Progenitor cell of endocrine pancreas (in vitro differentiated cells): ENCODE measurements at regions not wholly inside any gene's neighbourhood (a gene's known extent, or its start where the extent isn't known, plus 50 kb on each side); places are given as distances from the start of the nearest gene placed in this dataset.
A peak's percentile ranks its signal among the peaks of the same experiment; 100 is the strongest.

Experiments
- DNase-seq: peaks from one replicate; pipeline ENCODE4 v3.0.0; 2021; ENCODE audit warnings: low spot score; ENCODE audit not compliant: unreplicated experiment
- H3K27ac Mint-ChIP-seq: 2 replicates; pipeline ENCODE4 v1.8.0; 2021; ENCODE audit warnings: mild to moderate bottlenecking, moderate library complexity, mixed read lengths
- H3K27me3 Mint-ChIP-seq: 2 replicates; pipeline ENCODE4 v1.8.0; 2021; ENCODE audit warnings: mixed read lengths
- H3K36me3 Mint-ChIP-seq: 2 replicates; pipeline ENCODE4 v1.8.0; 2022; ENCODE audit warnings: mixed read lengths; ENCODE audit not compliant: insufficient read depth
- H3K4me1 Mint-ChIP-seq: 2 replicates; pipeline ENCODE4 v1.8.0; 2021; ENCODE audit warnings: low read depth, mixed read lengths
- H3K4me3 Mint-ChIP-seq: 2 replicates; pipeline ENCODE4 v1.8.0; 2021; ENCODE audit warnings: low read depth, mild to moderate bottlenecking, moderate library complexity, mixed read lengths
- H3K9me3 Mint-ChIP-seq: 2 replicates; pipeline ENCODE4 v1.8.0; 2021; ENCODE audit warnings: low read depth, mixed read lengths
- CTCF ChIP-seq: fragments of 200-600 bp; sonication (generic); IDR thresholded peaks from one replicate; pipeline ENCODE4 v1.5.0; 2021; ENCODE audit warnings: antibody characterized with exemption, mild to moderate bottlenecking; ENCODE audit not compliant: unreplicated experiment

DNA sequence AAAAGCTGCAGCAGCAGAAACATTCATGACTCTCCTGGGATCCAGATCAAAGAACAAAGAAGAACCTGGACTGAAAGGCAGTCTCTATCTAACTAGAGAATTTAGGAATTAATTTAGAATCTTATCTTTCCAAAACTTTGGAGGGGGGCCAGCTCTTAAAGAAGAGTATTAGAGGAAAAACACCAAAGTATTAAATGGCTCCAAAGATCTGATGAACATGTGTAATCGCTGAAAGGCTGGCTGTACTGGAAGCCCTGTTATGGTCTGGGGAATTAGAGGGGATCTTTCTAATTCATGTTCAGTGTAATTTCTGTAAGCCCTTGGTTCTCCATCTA lies 316.8 kb downstream of the CWC27 start:
- H3K9me3 Mint-ChIP-seq, result no peaks in the 10 kb centered on the region
- H3K4me1 Mint-ChIP-seq, result peaks cover 18% of the 10 kb centered on the region
- no peak overlapping the region for H3K27ac Mint-ChIP-seq
- no peaks in the 10 kb centered on the region for H3K27me3 Mint-ChIP-seq
- DNase-seq, result no peak
- H3K36me3 Mint-ChIP-seq, result no peaks in the 10 kb centered on the region
- no peak overlapping the region for H3K4me3 Mint-ChIP-seq
- no peak for TF ChIP-seq CTCF

DNA sequence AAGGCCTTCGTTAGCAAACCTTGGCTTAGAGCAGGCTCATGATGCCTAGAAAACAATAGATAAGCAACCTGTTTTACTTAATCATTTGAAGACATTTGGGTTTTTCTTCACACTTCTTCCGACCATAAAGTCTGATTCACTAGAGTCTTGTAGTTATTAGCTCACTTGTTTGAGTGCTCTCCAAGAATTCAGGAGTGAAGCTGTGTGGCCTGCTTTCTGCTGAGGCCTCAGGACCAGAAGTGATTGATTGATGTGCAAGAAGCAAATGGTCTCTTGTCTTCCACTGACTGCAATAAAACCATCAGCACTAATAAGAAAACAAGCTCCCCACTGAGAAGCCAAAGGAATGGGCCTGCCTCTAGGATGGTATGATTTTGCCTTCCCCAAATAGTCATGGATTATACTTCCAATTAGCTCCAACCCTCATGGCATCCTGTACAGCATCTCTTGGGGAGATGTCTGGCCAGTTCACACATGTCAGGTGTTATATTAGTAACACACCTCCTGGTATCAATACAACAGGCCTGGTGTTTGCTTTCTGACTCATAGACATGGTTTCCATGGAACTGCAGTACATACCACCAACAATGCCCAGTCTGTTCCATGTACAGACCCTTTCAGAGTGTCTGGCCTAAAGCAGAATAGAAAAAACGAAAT lies 317.6 kb downstream of the CWC27 start:
- TF ChIP-seq CTCF, result no peak
- H3K4me3 Mint-ChIP-seq, result no peak overlapping the region

DNA sequence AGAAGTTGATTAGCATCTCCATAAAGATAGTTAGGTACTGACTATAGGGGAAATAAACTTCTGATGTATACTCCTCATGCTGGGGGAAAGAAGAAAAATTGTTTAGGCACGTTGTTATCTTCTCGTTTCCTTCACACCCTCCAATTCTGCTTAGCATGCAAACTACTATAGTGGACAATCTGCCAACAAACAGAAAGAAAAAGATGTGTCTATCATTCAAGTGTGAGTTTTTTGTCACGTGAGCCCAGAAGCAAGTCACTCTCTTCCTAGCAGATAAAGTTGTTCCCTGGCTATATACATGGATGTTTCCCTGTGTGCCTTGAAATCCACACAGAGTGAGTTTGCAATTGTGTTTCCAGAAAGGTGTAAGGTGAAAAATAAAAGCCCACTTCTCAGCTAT lies 318.4 kb downstream of the CWC27 start:
- no peak for DNase-seq
- no peaks in the 10 kb centered on the region for H3K9me3 Mint-ChIP-seq
- H3K4me3 Mint-ChIP-seq, result no peak overlapping the region
- H3K27ac Mint-ChIP-seq, result no peak overlapping the region
- H3K36me3 Mint-ChIP-seq, result no peaks in the 10 kb centered on the region
- H3K4me1 Mint-ChIP-seq, result peaks cover 16% of the 10 kb centered on the region
- no peak for TF ChIP-seq CTCF
- no peaks in the 10 kb centered on the region for H3K27me3 Mint-ChIP-seq

More for the DNA sequence above, 317.6 kb downstream of the CWC27 start:
- H3K4me1 Mint-ChIP-seq, result peaks cover 16% of the 10 kb centered on the region
- no peaks in the 10 kb centered on the region for H3K27me3 Mint-ChIP-seq
- no peak for DNase-seq
- H3K36me3 Mint-ChIP-seq, result no peaks in the 10 kb centered on the region
- peak overlapping the region; percentile 87 for H3K27ac Mint-ChIP-seq
- no peaks in the 10 kb centered on the region for H3K9me3 Mint-ChIP-seq

- DNase-seq, result no peak
- H3K27ac Mint-ChIP-seq, result no peak overlapping the region
- H3K27me3 Mint-ChIP-seq, result no peaks in the 10 kb centered on the region
- no peak for TF ChIP-seq CTCF
- peaks cover 2% of the 10 kb centered on the region for H3K4me1 Mint-ChIP-seq
- H3K9me3 Mint-ChIP-seq, result no peaks in the 10 kb centered on the region
- no peak overlapping the region for H3K4me3 Mint-ChIP-seq
- no peaks in the 10 kb centered on the region for H3K36me3 Mint-ChIP-seq
Measured at GRCh38 chr5:65094279-65094678, 325.5 kb downstream of the CWC27 start.

DNA sequence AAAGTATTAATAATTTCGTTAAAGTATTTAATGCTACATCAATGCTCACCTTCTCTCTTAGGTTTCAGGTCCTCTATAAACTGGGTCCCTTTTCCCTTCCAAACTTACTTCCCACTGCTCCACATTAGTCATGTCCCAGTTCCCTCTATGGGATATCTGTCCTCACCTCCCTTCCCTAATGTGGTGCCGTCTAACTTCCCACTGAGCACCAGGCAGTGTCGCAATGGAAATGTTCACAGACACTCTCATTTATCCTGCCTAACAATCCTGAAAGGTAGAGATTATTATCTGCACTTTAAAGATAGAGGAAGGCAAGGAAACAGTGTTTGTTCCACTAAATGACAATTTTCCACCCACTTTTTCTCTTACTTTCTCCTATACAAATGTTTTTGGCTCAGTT lies 329.7 kb downstream of the CWC27 start:
- Mint-ChIP-seq H3K9me3 (no peaks in the 10 kb centered on the region), H3K4me1 (peaks cover 7% of the 10 kb centered on the region), H3K27me3 (no peaks in the 10 kb centered on the region), H3K27ac (no peak overlapping the region), H3K36me3 (no peaks in the 10 kb centered on the region), H3K4me3 (no peak overlapping the region)
- no peak for DNase-seq
- TF ChIP-seq CTCF, result no peak
